Mucosa of descending colon (tissue), 3 donors: ENCODE measurements at regions not wholly inside any gene's neighbourhood (a gene's known extent, or its start where the extent isn't known, plus 50 kb on each side); places are given as distances from the start of the nearest gene placed in this dataset.

Experiments used
- ATAC-seq: fragments of 200-7000 bp; cut with Tn5 transposase; one replicate; pipeline ENCODE4 v1.9.1; 2020; ENCODE audit warnings: mild to moderate bottlenecking, moderate library complexity
- DNase-seq, 3 donors: peaks; one replicate each; pipeline ENCODE4 v3.0.0-alpha.2; 2020
- H3K36me3 ChIP-seq: fragments of 200-600 bp; one replicate; pipeline ENCODE4 v1.8.0; 2021; ENCODE audit warnings: low read depth, mild to moderate bottlenecking
- H3K4me1 ChIP-seq: fragments of 200-600 bp; one replicate; pipeline ENCODE4 v1.8.0; 2021; ENCODE audit warnings: low read depth, mild to moderate bottlenecking
- H3K4me3 ChIP-seq: fragments of 200-600 bp; one replicate; pipeline ENCODE4 v1.8.0; 2021; ENCODE audit warnings: mild to moderate bottlenecking
- H3K9me3 ChIP-seq: fragments of 200-600 bp; one replicate; pipeline ENCODE4 v1.8.0; 2021; ENCODE audit warnings: mild to moderate bottlenecking
- intact Hi-C, 2 donors: fragments of 100-400 bp; cut with DNase I in 1 of 2; cut with micrococcal nuclease in 1 of 2; formaldehyde crosslinking; loops; one replicate each; pipeline versions ENCODE4 v1.11.0 to v1.11.1; 2022; cut with DNase I, micrococcal nuclease
- TF ChIP-seq, protein P1 (sequence below): fragments of 200-600 bp; IDR thresholded peaks from one replicate; pipeline ENCODE4 v1.8.0; 2022; ENCODE audit warnings: antibody characterized with exemption, mild to moderate bottlenecking
- donor health status: DM: no; HTN: no; CAD: no; lungs with moderate emphysema.
- donor health status: DM: no; HTN: no; CAD: no.
- donor health status: DM: no; HTN: yes; CAD: no.

DNA sequence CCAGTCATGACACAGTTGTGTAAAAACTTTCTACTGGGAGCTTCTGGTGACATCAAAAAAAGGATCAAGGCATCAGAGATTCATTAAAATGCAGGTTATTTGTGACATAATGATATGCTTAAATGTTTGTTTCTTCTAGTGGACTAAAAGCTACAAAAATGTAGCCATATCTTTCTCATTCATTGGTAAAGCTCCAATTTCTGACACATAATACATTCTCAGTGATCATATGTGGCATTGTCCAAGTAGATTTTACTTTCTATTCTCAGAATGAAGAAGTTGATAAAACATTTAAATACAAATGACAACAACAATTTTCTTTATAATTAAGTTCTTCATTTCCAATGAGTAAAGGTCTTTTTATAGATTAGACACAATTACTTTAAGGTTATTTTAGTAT, 71.0 kb upstream of the ARHGEF26 start:
- Histone ChIP-seq H3K4me3 (no peak overlapping the region), H3K36me3 (no peaks in the 10 kb centered on the region), H3K4me1 (no peaks in the 10 kb centered on the region), H3K9me3 (no peaks in the 10 kb centered on the region)
- TF ChIP-seq, protein P1, sequence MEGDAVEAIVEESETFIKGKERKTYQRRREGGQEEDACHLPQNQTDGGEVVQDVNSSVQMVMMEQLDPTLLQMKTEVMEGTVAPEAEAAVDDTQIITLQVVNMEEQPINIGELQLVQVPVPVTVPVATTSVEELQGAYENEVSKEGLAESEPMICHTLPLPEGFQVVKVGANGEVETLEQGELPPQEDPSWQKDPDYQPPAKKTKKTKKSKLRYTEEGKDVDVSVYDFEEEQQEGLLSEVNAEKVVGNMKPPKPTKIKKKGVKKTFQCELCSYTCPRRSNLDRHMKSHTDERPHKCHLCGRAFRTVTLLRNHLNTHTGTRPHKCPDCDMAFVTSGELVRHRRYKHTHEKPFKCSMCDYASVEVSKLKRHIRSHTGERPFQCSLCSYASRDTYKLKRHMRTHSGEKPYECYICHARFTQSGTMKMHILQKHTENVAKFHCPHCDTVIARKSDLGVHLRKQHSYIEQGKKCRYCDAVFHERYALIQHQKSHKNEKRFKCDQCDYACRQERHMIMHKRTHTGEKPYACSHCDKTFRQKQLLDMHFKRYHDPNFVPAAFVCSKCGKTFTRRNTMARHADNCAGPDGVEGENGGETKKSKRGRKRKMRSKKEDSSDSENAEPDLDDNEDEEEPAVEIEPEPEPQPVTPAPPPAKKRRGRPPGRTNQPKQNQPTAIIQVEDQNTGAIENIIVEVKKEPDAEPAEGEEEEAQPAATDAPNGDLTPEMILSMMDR, result no peak
- intact Hi-C loops, result no loop called here
- DNase-seq, result no peak
- ATAC-seq, result no peak

DNA sequence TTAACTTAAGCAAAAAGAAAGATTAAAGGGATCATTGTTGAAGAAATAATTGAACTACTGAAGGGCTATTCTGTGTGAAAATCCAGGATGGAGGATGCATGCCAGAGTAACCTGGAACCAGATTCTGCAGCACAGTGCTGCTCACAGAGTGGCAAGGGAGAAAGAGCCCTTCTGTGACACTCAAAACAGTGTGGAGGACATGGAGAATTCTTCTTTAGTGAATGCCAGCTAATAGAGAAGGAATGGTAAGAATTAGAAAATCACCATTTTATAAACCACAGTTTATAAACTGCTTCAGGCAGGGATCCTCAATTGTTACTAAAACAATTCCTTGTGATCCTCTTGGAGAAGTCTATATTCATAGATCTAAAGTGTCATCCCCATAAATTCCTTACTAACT, 70.4 kb upstream of the ARHGEF26 start:
- no peaks in the 10 kb centered on the region for H3K36me3 ChIP-seq
- ATAC-seq (no peak), DNase-seq (no peak)
- intact Hi-C loops, result no loop called here
- TF ChIP-seq, protein P1, result no peak
- H3K4me1 ChIP-seq, result no peaks in the 10 kb centered on the region
- no peaks in the 10 kb centered on the region for H3K9me3 ChIP-seq
- H3K4me3 ChIP-seq, result no peak overlapping the region

DNA sequence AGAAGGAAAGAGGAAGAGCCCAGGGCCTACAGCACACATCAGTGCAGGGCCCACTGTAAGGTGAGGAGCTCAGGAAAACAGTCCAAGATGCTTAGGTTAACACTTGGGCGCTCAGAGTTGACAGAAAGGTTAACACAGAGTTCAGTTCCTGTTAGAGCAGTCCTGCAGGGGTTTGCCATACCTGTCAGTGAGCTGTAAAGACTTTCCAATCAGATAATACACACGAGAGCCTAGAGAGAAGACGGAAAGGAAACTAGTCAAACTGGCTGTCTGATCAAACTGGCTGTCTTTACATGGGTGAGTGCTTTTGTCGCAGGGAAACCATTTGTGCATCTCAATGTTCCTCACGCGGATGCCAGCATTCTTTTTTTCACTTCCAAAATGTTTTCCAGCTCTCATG, 61.4 kb upstream of the ARHGEF26 start:
- no peak overlapping the region for H3K4me3 ChIP-seq
- DNase-seq (no peak), ATAC-seq (no peak)
- H3K9me3 ChIP-seq, result no peaks in the 10 kb centered on the region
- H3K4me1 ChIP-seq, result no peaks in the 10 kb centered on the region
- TF ChIP-seq, protein P1, result no peak
- intact Hi-C loops, result no loop called here
- no peaks in the 10 kb centered on the region for H3K36me3 ChIP-seq

- DNase-seq (no peak), ATAC-seq (peak; percentile 45)
- Histone ChIP-seq H3K4me1 (no peaks in the 10 kb centered on the region), H3K9me3 (no peaks in the 10 kb centered on the region), H3K36me3 (no peaks in the 10 kb centered on the region), H3K4me3 (no peak overlapping the region)
- TF ChIP-seq, protein P1, result no peak
- intact Hi-C loops, result no loop called here
Measured at GRCh38 chr3:154060238-154061000, 60.8 kb upstream of the ARHGEF26 start.

GRCh38 chr3:154061001-154061370, 60.2 kb upstream of the ARHGEF26 start:
- TF ChIP-seq, protein P1, result no peak
- Histone ChIP-seq H3K4me3 (no peak overlapping the region), H3K9me3 (no peaks in the 10 kb centered on the region), H3K4me1 (no peaks in the 10 kb centered on the region), H3K36me3 (no peaks in the 10 kb centered on the region)
- DNase-seq (no peak), ATAC-seq (no peak)
- intact Hi-C loops, result no loop called here

- no peaks in the 10 kb centered on the region for H3K36me3 ChIP-seq
- no peaks in the 10 kb centered on the region for H3K4me1 ChIP-seq
- H3K4me3 ChIP-seq, result no peak overlapping the region
- TF ChIP-seq, protein P1, result no peak
- intact Hi-C loops, result no loop called here
- ATAC-seq (no peak), DNase-seq (no peak)
- H3K9me3 ChIP-seq, result no peaks in the 10 kb centered on the region
Measured at GRCh38 chr3:154062513-154062912, 58.7 kb upstream of the ARHGEF26 start.
